Transverse colon (tissue), 3 donors: ENCODE measurements at regions not wholly inside any gene's neighbourhood (a gene's known extent, or its start where the extent isn't known, plus 50 kb on each side); places are given as distances from the start of the nearest gene placed in this dataset.

Experiments
- CTCF ChIP-seq, 5 experiments: fragments of 200-600 bp in 3 of 5; fragments of 450-650 bp in 2 of 5; sonication (generic) in 3 of 5; IDR thresholded peaks; 1 replicate in 2 of 5; 2 replicates in 3 of 5; pipeline ENCODE4 v1.5.1; 2016 to 2017; ENCODE audit warnings: antibody characterized with exemption in 5 of 5, inconsistent platforms in 3 of 5, mild to moderate bottlenecking in 2 of 5, moderate library complexity in 1 of 5
- POLR2A ChIP-seq: fragments of 450-650 bp; IDR thresholded peaks from one replicate; pipeline ENCODE4 v1.6.1; 2016; ENCODE audit warnings: antibody characterized with exemption, mild to moderate bottlenecking, moderate library complexity

GRCh38 chr1:68780919-68781318 lies 284.0 kb upstream of the DEPDC1 start:
- TF ChIP-seq POLR2A (no peak), CTCF (IDR thresholded peaks at IDR 0.05) (no peak)
